Cardiac fibroblast (primary cell): ENCODE measurements at regions not wholly inside any gene's neighbourhood (a gene's known extent, or its start where the extent isn't known, plus 50 kb on each side); places are given as distances from the start of the nearest gene placed in this dataset.

Experiments used
- DNase-seq, 2 donors: peaks; one replicate each; pipeline versions ENCODE4 v3.0.0 to v3.0.0-alpha.2; 2010; ENCODE audit warnings: low read depth in 2 of 2
- H3K4me3 ChIP-seq, 2 donors: replicated peaks in 1 of 2; 1 replicate in 1 of 2; 2 replicates in 1 of 2; pipeline ENCODE4 v1.5.1; 2011; ENCODE audit warnings: low read depth in 2 of 2, low read length in 2 of 2, mild to moderate bottlenecking in 2 of 2, moderate library complexity in 1 of 2
- CTCF ChIP-seq: IDR thresholded peaks from one replicate; pipeline ENCODE4 v1.5.1; 2011; ENCODE audit warnings: low read depth, mild to moderate bottlenecking, low read length, inconsistent platforms

- peak; percentile 95 to 98 for DNase-seq
- no peak overlapping the region for H3K4me3 ChIP-seq
- TF ChIP-seq CTCF: no peak
Measured at GRCh38 chr2:150911766-150912280, 349.8 kb downstream of the RBM43 start.

GRCh38 chr2:150909613-150910012 lies 352.1 kb downstream of the RBM43 start:
- peak; percentile 7 for TF ChIP-seq CTCF
- no peak overlapping the region for H3K4me3 ChIP-seq
- no peak for DNase-seq

GRCh38 chr2:150909090-150909489 lies 352.6 kb downstream of the RBM43 start:
- TF ChIP-seq CTCF: no peak
- no peak for DNase-seq
- H3K4me3 ChIP-seq: no peak overlapping the region

- TF ChIP-seq CTCF: no peak
- H3K4me3 ChIP-seq: no peak overlapping the region
- no peak for DNase-seq
Measured at GRCh38 chr2:150907466-150907865, 354.2 kb downstream of the RBM43 start.

- no peak for TF ChIP-seq CTCF
Measured at GRCh38 chr2:150903461-150903860, 358.2 kb downstream of the RBM43 start.

GRCh38 chr2:150903055-150903454 lies 358.6 kb downstream of the RBM43 start:
- DNase-seq: no peak
- TF ChIP-seq CTCF: no peak

More at GRCh38 chr2:150903461-150903860, 358.2 kb downstream of the RBM43 start:
- H3K4me3 ChIP-seq: no peak overlapping the region
- peak in 1 of 2 donors; percentile 27 for DNase-seq

GRCh38 chr2:150900913-150901312 lies 360.8 kb downstream of the RBM43 start:
- no peak for TF ChIP-seq CTCF
- no peak overlapping the region for H3K4me3 ChIP-seq
- no peak for DNase-seq

More at GRCh38 chr2:150903055-150903454, 358.6 kb downstream of the RBM43 start:
- no peak overlapping the region for H3K4me3 ChIP-seq
